GM21717 (cell line): ENCODE measurements at regions not wholly inside any gene's neighbourhood (a gene's known extent, or its start where the extent isn't known, plus 50 kb on each side); places are given as distances from the start of the nearest gene placed in this dataset.
"Not testable (repeated sequence)": the region's sequence is repeated elsewhere in the genome, so short reads cannot be mapped to it uniquely, and the experiment has no call there.

ENCODE experiments used
- ATAC-seq: cut with Tn5 transposase; IDR thresholded peaks from one replicate; pipeline ENCODE4 v1.9.1; 2021; ENCODE audit warnings: mild to moderate bottlenecking, moderate library complexity; ENCODE audit not compliant: unreplicated experiment

DNA sequence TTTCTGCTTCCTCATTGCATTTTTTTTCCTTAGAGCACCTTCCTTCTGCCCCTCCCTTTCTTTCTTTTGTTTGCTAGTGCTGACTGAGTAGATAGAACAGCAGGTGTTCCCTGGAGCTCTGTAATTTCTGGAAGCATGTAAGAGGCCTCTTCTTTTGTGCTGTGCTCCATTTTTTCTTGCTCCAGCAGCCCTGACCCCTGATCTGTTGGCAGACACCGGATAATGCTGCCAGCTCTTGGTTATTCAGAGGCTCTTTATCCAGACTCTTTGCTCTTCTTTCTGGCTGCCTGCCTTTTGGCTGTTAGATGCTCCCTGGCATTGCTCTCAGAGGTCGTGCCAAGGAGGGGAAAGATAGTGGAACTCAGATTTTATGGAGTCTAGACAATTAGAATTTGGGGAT lies 104.4 kb upstream of the RBMS3 start:
- no peak for ATAC-seq

DNA sequence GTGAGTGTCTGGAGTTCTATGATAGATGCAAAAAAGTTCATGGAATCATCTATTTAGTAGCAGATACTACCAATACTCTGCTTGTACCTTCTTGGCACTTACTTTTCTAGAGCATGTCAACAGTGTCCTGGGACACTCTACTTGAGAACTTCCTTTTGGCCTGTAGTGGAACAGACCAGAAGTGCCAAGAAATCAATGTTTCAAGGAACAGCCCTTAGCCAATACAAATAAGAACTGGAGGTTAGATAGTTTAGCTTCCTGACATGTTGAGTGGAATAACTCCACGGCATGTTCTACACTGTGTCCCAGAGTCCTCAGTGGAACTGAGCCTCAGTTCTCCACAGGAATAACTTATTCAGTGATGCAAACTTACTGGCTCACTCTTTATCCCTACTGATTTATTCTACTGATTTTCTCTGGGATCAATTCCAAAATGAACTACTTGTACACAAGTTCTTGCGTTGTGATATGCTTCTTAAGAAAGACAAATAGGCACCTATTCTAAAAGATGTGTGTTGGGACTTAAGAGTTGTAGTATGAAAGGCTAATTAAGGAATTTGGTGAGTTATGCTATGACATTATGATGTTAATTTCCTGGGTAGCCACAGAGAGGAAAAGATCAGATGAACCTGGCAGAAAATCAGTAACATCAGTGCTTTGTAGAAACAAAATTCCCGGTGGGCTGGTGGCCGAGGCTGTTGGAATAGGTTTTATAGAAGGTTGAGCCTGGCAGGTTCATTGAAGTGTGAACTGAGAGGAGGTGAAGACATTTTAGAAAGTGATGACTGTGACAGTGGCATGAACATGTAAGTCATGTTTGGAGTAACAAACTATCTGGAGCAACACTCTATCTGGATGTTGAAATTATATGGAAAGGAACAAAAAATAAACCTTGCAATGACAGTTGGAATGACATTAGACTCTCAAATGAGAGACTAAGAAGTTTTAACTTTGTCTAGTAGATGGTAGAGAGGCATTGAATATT lies 101.8 kb upstream of the RBMS3 start:
- ATAC-seq = no peak

DNA sequence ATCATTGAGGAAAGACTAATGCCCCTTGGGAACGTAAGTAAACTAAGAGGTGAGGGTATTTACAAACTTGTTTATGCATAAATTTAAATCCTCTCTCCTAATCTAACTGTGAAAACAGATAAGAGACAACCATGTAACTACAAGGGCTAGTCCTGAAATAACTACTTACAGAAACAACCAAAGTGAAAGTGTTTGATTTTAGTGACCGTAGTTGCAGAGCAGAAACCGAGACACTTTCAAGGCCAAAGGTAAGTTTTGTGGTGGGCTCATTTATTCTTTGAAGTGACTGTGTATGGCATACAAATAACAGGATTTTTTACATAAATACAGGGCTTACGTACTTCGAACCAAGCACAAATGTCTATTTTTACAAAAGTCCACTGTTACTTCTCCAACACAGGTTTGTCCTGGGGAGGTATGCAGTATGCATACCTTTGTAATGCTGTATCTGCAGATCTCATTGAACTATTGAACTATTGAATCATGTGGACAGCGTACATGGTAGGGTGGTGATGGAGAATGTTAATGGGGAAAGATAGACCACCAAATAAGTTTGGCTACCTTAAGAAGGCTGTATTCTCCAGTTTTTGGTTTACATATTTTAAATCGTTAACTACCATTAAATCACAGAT lies 99.6 kb upstream of the RBMS3 start:
- peak; percentile 65 for ATAC-seq

DNA sequence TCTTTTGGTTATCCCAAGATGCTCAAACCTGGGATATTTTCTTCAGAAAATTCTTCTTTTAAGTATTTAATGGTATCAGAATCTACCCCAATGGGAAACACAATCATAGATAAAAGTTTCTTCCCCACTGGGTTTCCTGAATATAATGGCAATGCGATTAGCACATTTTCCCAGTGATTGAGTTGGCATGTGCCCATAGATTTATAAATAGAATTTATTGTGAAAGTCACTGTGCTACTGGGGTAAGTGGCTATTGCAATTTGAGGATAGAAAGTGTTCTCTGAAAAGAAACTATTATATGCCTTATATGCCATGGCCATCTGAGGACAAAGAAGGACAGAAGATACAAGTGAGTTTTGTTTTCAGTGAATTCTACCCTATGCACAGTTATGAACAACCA lies 99.0 kb upstream of the RBMS3 start:
- ATAC-seq = no peak

DNA sequence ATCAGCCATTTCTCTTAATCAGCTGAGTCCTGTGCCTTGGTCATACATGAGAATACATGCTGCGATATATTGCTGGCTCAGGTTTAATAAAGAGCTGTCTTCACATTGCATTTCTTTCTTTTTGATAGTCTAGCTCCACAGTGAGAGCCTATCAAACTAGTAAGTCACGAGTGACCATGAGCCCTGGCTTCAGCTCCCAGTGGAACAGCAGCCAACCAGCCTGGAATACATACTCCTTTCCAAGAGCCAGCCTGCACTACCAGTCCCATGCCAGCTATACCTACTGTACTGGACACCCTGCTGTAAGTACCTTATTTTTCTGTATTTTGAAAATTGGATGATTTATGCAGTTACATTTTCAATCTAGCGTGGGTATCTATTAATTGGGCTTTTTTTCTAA lies 98.0 kb upstream of the RBMS3 start:
- not testable (repeated sequence) for ATAC-seq

DNA sequence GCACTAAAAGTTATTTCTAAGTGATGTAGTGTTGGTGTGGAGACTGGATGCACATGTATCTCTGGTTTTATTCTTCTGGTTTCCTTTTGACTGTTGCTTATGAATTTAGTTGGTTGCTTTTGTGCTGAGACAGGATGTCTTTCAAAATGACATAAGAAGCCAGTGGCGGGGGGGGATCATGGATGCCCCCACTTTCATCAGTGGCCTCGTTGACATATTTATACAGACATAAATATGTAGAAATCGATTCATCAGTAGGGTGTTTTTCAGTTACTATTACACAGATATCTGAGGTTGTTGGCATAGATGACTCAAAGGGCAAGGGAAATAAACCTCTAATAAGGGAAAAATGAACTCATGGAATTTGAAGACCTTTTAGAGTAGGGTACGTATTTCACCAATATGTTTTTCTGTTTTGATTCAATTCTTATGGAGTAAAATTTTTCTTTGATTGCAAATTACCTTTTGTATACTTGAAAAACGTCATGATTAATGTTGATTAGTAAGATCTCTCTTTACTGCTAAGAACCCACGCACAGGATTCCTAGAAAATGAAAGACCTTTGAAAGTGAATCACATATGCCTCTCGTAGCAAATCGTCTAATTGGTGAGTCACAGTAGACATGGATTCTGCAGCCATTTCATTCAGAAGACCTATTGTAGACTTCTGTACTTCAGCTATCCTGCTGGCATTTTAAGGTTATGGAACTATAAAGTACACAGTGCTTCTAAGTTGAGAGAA lies 97.4 kb upstream of the RBMS3 start:
- ATAC-seq = no peak

DNA sequence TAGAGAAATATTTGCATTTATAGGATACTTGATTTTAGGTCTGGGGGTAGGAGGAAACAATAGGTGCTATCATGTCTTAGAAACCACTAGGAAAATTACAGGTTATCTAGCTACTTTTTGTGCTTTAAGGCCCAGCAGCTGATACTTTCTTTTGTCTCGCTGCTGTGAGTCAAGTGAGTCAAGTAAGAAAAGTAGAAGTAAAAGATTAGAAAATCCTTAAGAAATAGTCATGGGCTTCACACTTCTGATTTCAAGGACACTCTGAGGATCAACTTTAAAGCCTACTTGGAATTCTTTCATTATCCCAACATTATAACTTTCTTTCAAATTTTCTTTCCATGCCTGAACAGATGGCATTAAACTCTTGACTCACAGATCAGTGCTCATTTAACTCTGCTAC lies 95.2 kb upstream of the RBMS3 start:
- no peak for ATAC-seq

DNA sequence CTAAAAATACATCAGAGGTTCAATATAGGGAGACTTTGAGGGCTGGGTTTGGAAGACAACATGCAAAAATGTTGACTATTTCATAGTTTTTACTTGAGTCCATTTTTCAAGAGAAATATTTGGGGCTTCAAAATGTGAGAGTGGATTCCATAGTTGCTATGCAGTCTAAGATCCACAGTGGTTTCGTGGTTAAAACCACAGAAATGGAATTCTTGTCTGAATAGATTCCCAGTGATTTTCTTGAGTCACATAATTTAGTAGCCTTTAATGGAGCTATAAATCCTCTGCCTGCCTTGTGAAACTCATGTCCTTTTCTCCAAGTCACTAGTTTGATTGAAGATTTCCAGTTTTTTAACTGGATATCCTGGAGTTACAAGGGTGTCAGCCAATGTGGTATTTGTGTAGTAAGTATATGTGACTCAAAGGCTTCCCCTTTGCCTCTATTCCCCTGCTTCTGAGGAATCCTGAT lies 94.7 kb upstream of the RBMS3 start:
- no peak for ATAC-seq

DNA sequence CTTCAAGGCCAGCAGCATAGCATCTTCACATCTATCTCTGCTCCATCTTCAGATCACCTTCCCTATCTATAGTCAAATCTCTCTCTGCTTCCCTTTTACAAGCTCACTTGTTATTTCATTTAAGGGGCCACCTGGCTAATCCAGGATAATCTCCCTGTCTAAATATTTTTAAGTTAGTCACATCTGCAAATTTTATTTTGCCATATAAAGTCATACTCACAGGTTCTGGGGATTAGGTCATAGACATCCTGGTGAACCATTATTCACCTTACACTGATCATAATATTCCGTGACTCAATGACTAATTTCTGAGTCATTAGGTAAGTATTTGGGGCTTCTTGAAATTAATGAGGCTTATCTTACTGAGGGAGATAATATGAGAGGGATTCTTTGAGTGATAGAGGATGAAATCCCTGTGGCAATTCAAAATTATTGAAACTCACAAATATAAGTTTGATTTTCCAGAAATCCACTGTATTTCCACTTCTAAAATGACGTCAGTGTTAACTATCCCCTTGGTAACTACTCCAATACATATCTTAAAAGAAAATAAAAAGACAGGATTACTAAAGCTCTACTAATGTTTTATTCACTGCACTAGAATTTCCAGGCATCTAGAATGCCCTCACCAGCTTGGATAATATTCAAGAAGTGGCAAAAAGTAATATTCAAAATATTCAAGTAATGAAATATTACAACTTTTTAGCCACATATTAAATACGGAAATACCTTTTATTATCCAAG lies 93.7 kb upstream of the RBMS3 start:
- ATAC-seq = no peak

DNA sequence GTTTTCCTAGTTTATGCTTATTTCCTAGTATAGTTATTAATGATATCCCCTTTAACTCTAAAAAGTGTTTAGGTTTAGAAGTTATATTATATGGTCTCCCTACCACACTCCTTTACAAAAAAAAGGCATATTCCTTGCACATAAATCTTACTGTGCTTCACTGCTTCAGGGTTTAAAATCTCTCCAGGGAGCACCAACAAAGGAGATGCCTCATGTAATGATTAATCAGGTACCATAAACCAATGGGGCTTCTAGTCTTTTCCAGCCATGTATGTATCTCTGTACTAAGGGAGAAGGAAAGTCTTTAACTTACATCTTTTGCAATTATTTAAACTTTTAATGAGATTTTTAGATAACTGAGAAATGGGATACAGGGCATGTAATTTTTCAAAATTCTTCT lies 91.5 kb upstream of the RBMS3 start:
- no peak for ATAC-seq

DNA sequence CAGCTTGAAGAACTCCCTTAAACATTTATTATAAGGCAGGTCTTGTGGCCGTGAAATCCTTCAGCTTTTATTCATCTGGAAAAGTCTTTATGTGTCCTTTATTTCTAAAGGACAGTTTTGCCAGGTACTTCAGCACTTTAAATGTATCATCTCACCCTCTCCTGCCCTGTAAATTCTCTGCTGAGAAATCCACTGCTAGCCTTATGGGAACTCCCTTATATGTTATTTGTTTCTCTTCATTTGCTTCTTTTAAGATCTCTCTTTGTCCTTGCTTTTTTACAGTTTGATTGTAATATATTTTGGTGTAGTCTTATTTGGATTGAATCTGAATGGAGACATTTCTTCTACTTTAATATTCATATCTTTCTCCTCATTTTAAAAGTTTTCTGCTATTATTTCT lies 86.7 kb upstream of the RBMS3 start:
- no peak for ATAC-seq

DNA sequence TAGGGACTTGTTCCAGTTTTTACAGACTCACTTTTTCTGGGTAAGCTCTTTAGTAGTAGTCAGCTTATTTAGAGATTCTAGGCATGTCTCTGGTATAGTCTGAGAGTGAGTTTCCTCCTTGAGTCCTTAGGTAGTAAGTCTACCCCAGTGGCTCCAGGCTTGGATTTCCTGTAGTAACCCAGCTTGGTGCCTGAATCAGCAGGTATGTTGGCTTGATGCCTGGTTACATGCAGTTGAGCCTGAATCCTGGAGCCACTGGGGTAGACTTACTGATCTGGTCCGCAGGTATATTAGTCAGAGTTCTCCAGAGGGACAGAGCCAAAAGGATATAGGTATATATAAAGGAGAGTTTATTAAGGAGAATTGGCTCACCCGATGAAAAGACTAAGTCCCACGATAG lies 85.8 kb upstream of the RBMS3 start:
- no peak for ATAC-seq

DNA sequence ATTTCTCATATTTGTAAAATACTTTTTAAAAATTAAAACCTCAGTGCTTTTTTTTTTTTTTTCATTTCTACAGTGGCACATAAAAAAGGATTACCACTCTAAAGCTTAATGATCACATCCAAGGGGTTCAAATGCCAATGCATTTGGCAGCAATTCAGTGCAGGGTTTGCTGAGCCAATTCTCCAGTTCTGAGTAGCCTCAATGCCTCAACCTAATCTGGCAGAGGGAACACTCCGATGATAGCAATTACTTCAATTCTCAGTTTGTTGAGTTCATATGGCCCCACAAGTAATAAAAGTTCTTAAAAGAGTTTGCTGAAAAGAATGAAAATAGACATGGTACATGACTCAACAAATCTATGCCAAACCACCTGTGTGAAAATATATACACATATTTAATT lies 79.3 kb upstream of the RBMS3 start:
- no peak for ATAC-seq

DNA sequence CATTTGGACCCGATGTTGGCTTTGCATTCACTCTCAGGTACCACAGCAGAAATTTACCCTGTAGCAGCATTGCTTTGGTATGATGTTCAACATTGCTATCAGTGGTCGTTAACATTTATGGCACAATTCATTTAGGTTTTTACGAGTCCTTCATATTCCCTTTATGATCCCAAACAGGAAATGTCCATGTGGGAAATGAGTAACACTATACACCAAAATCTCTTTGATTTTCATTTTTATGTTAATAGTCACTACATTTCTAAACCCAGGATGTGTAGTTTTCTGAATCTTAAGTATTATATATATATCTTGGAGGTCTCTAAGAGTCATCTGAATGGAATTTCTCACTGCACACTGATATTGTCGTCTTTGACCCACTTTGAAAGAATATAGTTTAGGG lies 78.5 kb upstream of the RBMS3 start:
- ATAC-seq = no peak

DNA sequence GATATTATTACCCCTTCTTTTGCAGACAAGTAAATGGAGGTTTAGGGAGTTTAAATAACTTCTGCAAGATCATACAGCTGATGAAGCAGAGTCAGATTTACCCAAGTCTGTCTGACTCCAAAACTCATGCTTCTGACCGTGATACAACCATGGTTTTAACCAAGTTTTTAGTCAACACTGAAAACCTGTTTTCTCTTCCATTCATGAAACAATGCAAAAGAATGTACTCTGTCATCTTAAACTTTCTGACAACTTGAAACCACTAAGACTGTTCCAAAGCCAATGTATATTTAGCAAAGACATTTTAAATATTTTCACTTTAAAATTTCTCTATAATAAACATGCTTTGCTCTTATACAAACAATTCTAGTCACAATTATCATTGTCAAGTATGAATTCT lies 77.0 kb upstream of the RBMS3 start:
- no peak for ATAC-seq

DNA sequence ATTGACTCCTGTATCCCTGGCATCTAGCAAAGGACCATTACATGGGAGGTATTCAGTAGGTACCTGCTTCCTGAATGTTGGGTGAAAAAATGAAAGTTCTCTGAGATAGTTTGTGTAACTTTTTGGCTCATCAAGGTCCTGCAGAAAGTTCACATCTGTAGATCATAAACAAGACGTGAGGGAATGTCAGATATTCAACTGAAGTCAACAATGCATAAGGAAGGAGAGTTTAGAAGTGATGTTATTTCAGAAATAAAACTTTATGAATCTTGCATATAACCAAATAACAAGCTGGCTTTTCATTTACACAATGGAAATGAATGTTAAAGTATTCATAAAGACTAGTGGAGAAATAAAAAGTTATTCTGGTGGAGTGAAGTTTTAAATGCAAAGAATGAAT lies 73.4 kb upstream of the RBMS3 start:
- no peak for ATAC-seq

DNA sequence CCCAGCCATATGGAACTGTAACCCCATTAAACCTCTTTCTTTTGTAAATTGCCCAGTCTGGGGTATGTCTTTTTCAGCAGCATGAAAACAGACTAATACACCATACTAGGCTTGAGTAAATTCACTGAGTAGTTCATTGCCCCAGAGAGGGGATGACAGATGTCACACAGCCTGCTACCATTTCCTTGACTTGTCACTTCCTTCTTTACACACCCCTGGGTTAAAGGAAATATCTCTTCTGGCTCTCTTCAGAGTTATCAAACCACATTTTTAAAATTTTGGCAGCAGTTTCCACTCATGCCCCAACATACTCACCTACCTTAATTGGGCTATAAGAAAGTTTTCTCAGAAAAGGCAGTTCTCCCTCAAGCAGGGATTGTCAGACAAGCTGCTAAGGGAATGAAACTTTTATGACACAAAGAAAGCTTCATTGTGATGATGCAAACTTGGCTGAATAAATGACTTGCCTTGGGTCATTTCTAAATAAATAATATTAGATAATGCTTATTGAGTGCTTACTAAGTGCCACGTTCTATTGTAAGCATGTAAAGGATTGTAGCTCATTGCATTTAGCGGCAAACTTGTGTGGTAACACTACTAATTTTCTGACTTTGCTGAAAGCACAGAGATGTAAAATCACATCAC lies 68.0 kb upstream of the RBMS3 start:
- ATAC-seq = no peak

DNA sequence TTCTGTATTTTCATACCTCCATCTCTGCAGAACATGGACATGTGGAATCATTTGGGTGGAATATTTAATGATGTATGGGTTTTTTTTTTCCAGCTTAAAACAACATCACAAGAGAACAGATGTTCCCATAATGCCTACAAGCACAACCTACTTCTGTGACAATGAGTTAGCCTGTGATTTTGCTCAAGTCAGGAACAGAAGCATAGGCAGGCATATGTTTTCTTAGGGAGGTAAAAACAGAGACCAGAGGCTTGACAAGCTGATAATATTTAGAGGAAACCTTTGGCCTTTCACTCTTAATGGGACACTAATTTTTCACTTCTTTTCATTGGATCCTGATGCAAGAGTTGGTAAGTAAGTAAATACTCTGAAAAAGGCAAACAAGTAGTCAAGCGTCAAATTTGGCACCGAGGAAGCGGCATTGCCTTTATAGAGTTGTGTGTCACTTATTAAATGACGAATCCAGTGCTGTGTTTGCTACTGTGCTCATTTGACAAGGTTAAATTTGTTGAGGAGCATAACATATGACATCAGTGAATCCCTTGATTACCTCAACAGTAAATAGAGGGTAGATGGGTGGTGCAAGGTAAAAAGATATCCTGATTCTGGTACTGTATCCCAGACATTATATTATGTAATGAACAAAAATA lies 66.7 kb upstream of the RBMS3 start:
- no peak for ATAC-seq

DNA sequence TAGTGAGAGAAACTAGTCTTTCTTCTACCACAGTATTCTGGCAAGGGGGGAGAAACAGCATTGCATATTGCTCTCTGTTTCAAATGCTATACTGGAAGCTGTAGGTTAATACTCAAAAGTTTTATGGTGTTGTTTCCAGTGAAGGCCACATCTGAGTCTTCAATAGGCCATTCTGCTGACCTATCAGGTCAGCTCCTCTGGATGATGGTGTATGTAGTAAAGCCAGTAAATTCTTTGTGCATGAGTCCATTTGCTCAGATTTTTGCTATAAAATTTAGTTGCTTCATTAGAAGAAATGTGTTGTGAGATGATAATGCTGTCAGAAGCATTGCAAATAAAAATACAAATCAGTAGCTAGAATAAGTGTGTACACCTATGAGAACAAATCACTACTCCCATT lies 64.9 kb upstream of the RBMS3 start:
- ATAC-seq = no peak

DNA sequence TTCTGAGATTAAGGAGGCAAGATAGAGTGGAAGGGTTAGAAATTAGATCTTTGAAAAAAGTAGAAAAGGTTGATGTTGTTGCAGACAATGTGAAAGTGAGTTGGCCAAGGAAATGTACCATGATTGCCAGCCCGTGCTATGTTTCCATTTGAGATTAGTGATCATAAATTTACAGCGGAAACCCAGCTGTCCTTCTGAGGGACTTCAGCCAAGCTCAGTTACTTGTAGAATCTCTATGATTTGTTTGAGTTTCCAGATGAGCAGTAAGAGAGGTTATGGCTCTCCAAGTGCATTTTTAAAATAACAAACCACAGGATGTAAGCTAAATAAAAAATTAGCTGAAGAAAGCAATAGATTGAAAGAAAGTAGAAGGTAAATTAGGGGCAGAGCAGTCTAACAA lies 54.2 kb upstream of the RBMS3 start:
- ATAC-seq = no peak
